SU-DHL-6 (cell line): ENCODE measurements at regions not wholly inside any gene's neighbourhood (a gene's known extent, or its start where the extent isn't known, plus 50 kb on each side); places are given as distances from the start of the nearest gene placed in this dataset.

Experiments used
- EZH2phosphoT487 ChIP-seq: fragments of 200-600 bp; sonication (generic), shearing (Covaris generic); conservative IDR thresholded peaks from 2 replicates; pipeline ENCODE4 v1.6.1; 2018; ENCODE audit warnings: mild to moderate bottlenecking, antibody characterized with exemption, low read length, moderate library complexity, mixed read lengths
- TF ChIP-seq, protein P1 (sequence below): fragments of 200-600 bp; sonication (generic); IDR thresholded peaks from one replicate; pipeline ENCODE4 v1.5.1; 2017; ENCODE audit warnings: antibody characterized with exemption, mild to moderate bottlenecking, low read length, moderate library complexity; ENCODE audit not compliant: insufficient read depth, poor library complexity, severe bottlenecking

DNA sequence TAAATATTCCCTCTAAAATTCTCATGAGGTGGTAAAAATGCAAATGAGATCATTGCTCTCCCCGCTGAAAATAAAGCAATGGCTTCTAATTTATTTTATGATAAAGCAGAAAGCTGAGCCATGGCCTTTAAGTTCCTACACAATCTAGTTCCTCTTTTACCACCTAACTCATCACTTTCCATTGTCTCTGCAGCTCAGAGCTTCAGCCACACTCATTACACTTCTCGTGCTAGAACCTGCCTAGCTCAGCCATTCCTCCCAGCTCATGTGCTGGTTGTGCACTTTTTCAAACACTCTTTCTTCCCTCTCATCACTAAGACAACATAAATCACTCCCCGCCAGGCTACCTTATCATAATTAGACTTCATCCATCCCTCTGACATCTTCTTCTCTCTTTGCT lies 1112.1 kb upstream of the PRKX start:
- TF ChIP-seq, protein P1, sequence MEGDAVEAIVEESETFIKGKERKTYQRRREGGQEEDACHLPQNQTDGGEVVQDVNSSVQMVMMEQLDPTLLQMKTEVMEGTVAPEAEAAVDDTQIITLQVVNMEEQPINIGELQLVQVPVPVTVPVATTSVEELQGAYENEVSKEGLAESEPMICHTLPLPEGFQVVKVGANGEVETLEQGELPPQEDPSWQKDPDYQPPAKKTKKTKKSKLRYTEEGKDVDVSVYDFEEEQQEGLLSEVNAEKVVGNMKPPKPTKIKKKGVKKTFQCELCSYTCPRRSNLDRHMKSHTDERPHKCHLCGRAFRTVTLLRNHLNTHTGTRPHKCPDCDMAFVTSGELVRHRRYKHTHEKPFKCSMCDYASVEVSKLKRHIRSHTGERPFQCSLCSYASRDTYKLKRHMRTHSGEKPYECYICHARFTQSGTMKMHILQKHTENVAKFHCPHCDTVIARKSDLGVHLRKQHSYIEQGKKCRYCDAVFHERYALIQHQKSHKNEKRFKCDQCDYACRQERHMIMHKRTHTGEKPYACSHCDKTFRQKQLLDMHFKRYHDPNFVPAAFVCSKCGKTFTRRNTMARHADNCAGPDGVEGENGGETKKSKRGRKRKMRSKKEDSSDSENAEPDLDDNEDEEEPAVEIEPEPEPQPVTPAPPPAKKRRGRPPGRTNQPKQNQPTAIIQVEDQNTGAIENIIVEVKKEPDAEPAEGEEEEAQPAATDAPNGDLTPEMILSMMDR: no peak
- TF ChIP-seq EZH2phosphoT487: no peak
